ENCODE measurements at regions not wholly inside any gene's neighbourhood (a gene's known extent, or its start where the extent isn't known, plus 50 kb on each side); places are given as distances from the start of the nearest gene placed in this dataset.
"Not testable (repeated sequence)": the region's sequence is repeated elsewhere in the genome, so short reads cannot be mapped to it uniquely, and the experiment has no call there.

DNA sequence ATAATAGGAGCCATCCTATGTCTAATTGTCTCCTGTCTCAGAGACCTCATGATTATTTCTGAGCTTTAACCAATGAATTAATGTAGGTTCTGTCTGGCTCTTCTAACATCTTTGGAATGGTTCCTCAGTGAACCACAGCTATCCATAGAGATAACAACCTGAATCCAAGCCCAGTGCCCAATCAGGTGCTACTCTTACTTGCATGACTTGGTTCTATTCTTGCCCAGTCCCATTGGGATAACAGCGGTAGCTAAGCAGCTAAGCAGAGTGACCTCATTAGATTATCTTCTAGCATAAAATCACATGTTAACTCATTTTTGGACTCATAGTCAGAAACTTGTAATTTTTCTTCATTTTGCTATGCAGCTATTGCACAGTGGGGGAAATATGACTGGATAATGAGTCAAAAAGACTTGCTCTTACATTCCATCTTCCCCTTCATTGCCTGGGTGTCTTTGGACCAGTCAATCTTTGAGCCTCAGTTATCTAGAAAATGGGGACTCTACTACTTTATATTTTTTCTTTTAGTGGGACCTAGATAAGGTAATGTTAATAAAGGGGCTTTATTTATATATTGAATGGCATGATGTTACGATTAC, 309.1 kb upstream of the NOTCH2NLA start:
- DNase-seq (ENCODE audit: low read depth); H3K27me3 ChIP-seq (ENCODE audit: control insufficient read depth, insufficient read depth, low read length); H3K4me3 ChIP-seq (ENCODE audit: low read depth, low read length); H3K36me3 ChIP-seq (ENCODE audit: control insufficient read depth, insufficient read depth, low read length); FAIRE-seq: not testable (repeated sequence)

DNA sequence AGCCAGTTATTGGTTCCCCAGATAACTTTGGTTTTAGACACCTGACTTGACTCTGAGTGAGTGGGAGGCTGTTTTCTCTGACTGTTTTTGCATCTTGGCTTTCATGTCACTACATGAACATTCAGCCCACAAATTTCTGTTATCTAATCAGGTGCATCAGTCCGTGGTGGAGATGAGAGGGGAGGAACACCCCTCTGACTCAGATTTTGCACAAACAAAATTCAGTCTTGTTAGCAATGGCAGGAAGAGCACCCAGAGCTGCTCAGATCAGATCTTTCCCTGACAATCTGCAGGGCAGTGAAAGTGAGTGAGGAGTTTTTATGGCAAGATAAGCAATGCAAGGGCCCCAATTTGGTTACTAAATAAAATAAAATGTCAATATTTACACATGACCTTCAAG, 307.2 kb upstream of the NOTCH2NLA start:
- not testable (repeated sequence) for FAIRE-seq; H3K36me3 ChIP-seq (ENCODE audit: control insufficient read depth, insufficient read depth, low read length); H3K27me3 ChIP-seq (ENCODE audit: control insufficient read depth, insufficient read depth, low read length); H3K4me3 ChIP-seq (ENCODE audit: low read depth, low read length); DNase-seq (ENCODE audit: low read depth)

- not testable (repeated sequence) for FAIRE-seq
Measured at GRCh38 chr1:146535575-146535974, 306.8 kb upstream of the NOTCH2NLA start.

GRCh38 chr1:146530958-146531357, 302.1 kb upstream of the NOTCH2NLA start:
- not testable (repeated sequence) for DNase-seq (ENCODE audit: low read depth); H3K27me3 ChIP-seq (ENCODE audit: control insufficient read depth, insufficient read depth, low read length); FAIRE-seq; H3K4me3 ChIP-seq (ENCODE audit: low read depth, low read length); H3K36me3 ChIP-seq (ENCODE audit: control insufficient read depth, insufficient read depth, low read length)

More at GRCh38 chr1:146535575-146535974, 306.8 kb upstream of the NOTCH2NLA start:
- not testable (repeated sequence) for H3K4me3 ChIP-seq (ENCODE audit: low read depth, low read length); H3K27me3 ChIP-seq (ENCODE audit: control insufficient read depth, insufficient read depth, low read length); DNase-seq (ENCODE audit: low read depth); H3K36me3 ChIP-seq (ENCODE audit: control insufficient read depth, insufficient read depth, low read length)

DNA sequence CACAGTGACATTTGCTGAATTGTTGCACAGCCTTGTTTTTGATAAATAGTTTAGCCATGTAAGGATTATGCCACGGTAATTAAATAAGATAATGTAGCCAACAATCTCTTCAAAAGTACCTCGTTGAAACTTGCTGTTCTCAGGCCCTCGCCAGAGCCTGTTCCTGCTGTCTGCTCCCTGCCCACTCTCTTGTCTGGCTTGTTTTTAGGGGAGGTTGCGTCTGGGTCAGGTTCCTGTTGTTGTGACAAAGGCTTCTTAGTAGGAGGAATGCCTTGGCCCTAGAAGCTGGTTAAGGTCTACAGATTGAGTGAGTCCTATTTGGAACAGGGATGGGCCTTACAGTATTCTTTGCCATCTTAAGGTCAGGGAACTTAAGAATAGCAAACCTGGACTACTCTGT, 294.0 kb upstream of the NOTCH2NLA start:
- H3K4me3 ChIP-seq (ENCODE audit: low read depth, low read length); DNase-seq (ENCODE audit: low read depth); H3K27me3 ChIP-seq (ENCODE audit: control insufficient read depth, insufficient read depth, low read length); H3K36me3 ChIP-seq (ENCODE audit: control insufficient read depth, insufficient read depth, low read length); FAIRE-seq: not testable (repeated sequence)

- not testable (repeated sequence) for H3K4me3 ChIP-seq (ENCODE audit: low read depth, low read length); H3K27me3 ChIP-seq (ENCODE audit: control insufficient read depth, insufficient read depth, low read length); DNase-seq (ENCODE audit: low read depth); H3K36me3 ChIP-seq (ENCODE audit: control insufficient read depth, insufficient read depth, low read length); FAIRE-seq
Measured at GRCh38 chr1:146522345-146522744, 293.5 kb upstream of the NOTCH2NLA start.

DNA sequence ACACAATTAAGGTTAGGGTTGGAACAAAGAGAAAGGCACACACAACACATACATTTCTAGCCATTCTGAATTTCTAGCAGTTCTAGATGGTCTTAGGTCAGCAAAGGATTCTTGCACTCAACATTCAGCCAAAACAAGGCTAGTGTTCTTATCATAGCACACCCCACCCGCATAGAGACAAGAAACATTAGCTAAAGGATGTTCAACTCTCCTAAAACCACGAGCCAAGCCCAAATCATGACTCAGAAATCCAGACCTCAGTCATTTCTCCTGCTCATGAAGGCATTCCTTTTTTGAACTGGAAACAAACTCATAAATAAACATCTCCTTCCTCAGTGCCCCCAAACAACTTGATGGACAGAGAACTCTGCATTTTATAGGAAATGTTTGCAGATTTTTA, 293.0 kb upstream of the NOTCH2NLA start:
- not testable (repeated sequence) for DNase-seq (ENCODE audit: low read depth); H3K4me3 ChIP-seq (ENCODE audit: low read depth, low read length); H3K27me3 ChIP-seq (ENCODE audit: control insufficient read depth, insufficient read depth, low read length); H3K36me3 ChIP-seq (ENCODE audit: control insufficient read depth, insufficient read depth, low read length); FAIRE-seq

GRCh38 chr1:146513754-146514153, 284.9 kb upstream of the NOTCH2NLA start:
- not testable (repeated sequence) for H3K27me3 ChIP-seq (ENCODE audit: control insufficient read depth, insufficient read depth, low read length); FAIRE-seq; H3K4me3 ChIP-seq (ENCODE audit: low read depth, low read length); DNase-seq (ENCODE audit: low read depth); H3K36me3 ChIP-seq (ENCODE audit: control insufficient read depth, insufficient read depth, low read length)

GRCh38 chr1:146511047-146511777, 282.4 kb upstream of the NOTCH2NLA start:
- DNase-seq (ENCODE audit: low read depth); H3K27me3 ChIP-seq (ENCODE audit: control insufficient read depth, insufficient read depth, low read length); FAIRE-seq: not testable (repeated sequence)

GRCh38 chr1:146510248-146510983, 281.6 kb upstream of the NOTCH2NLA start:
- H3K4me3 ChIP-seq (ENCODE audit: low read depth, low read length); H3K27me3 ChIP-seq (ENCODE audit: control insufficient read depth, insufficient read depth, low read length); DNase-seq (ENCODE audit: low read depth); H3K36me3 ChIP-seq (ENCODE audit: control insufficient read depth, insufficient read depth, low read length); FAIRE-seq: not testable (repeated sequence)

More at GRCh38 chr1:146511047-146511777, 282.4 kb upstream of the NOTCH2NLA start:
- not testable (repeated sequence) for H3K4me3 ChIP-seq (ENCODE audit: low read depth, low read length); H3K36me3 ChIP-seq (ENCODE audit: control insufficient read depth, insufficient read depth, low read length)

- H3K4me3 ChIP-seq (ENCODE audit: low read depth, low read length); DNase-seq (ENCODE audit: low read depth); FAIRE-seq: not testable (repeated sequence)
Measured at GRCh38 chr1:146504121-146504520, 275.3 kb upstream of the NOTCH2NLA start.

GRCh38 chr1:146487555-146487954, 258.7 kb upstream of the NOTCH2NLA start:
- not testable (repeated sequence) for H3K4me3 ChIP-seq (ENCODE audit: low read depth, low read length); DNase-seq (ENCODE audit: low read depth); H3K36me3 ChIP-seq (ENCODE audit: control insufficient read depth, insufficient read depth, low read length); H3K27me3 ChIP-seq (ENCODE audit: control insufficient read depth, insufficient read depth, low read length); FAIRE-seq

More at GRCh38 chr1:146504121-146504520, 275.3 kb upstream of the NOTCH2NLA start:
- H3K27me3 ChIP-seq (ENCODE audit: control insufficient read depth, insufficient read depth, low read length); H3K36me3 ChIP-seq (ENCODE audit: control insufficient read depth, insufficient read depth, low read length): not testable (repeated sequence)

- H3K27me3 ChIP-seq (ENCODE audit: control insufficient read depth, insufficient read depth, low read length); DNase-seq (ENCODE audit: low read depth); H3K36me3 ChIP-seq (ENCODE audit: control insufficient read depth, insufficient read depth, low read length); FAIRE-seq: not testable (repeated sequence)
- H3K4me3 ChIP-seq (ENCODE audit: low read depth, low read length): peak overlapping the region; percentile 18
Measured at GRCh38 chr1:146487155-146487554, 258.3 kb upstream of the NOTCH2NLA start.

- not testable (repeated sequence) for FAIRE-seq; H3K27me3 ChIP-seq (ENCODE audit: control insufficient read depth, insufficient read depth, low read length); H3K36me3 ChIP-seq (ENCODE audit: control insufficient read depth, insufficient read depth, low read length)
- peak overlapping the region; percentile 36 for H3K4me3 ChIP-seq (ENCODE audit: low read depth, low read length)
- peak; percentile 17 for DNase-seq (ENCODE audit: low read depth)
Measured at GRCh38 chr1:146486300-146487014, 257.6 kb upstream of the NOTCH2NLA start.

Data from bronchial epithelial cell (primary cell).